Stomach (tissue), 4 donors: ENCODE measurements at regions not wholly inside any gene's neighbourhood (a gene's known extent, or its start where the extent isn't known, plus 50 kb on each side); places are given as distances from the start of the nearest gene placed in this dataset.

Source experiments
- EP300 ChIP-seq: sonication (generic); formaldehyde crosslinking; IDR thresholded peaks from one replicate; pipeline ENCODE4 v1.6.1; 2017; ENCODE audit warnings: antibody characterized with exemption
- POLR2A ChIP-seq, 4 donors: fragments of 450-650 bp; IDR thresholded peaks; one replicate each; pipeline ENCODE4 v1.6.1; 2016; ENCODE audit warnings: antibody characterized with exemption in 4 of 4, control low read depth in 2 of 4, mild to moderate bottlenecking in 1 of 4, moderate library complexity in 1 of 4
- POLR2AphosphoS5 ChIP-seq, 3 donors: sonication (generic); formaldehyde crosslinking; IDR thresholded peaks; one replicate each; pipeline ENCODE4 v1.6.1; 2016; ENCODE audit warnings: antibody characterized with exemption in 3 of 3
- TF ChIP-seq, protein P1 (sequence below), 7 experiments: fragments of 450-650 bp in 4 of 7; fragments of 200-600 bp in 3 of 7; sonication (generic) in 3 of 7; IDR thresholded peaks; one replicate each; pipeline ENCODE4 v1.5.1; 2016 to 2019; ENCODE audit warnings: antibody characterized with exemption in 7 of 7, control low read depth in 2 of 7, mild to moderate bottlenecking in 1 of 7

GRCh38 chr20:21608777-21609176 lies 94.9 kb upstream of the NKX2-2 start:
- TF ChIP-seq POLR2A (IDR thresholded peaks at IDR 0.05) (no peak), POLR2AphosphoS5 (IDR thresholded peaks at IDR 0.05) (no peak), EP300 (no peak)
- TF ChIP-seq, protein P1, sequence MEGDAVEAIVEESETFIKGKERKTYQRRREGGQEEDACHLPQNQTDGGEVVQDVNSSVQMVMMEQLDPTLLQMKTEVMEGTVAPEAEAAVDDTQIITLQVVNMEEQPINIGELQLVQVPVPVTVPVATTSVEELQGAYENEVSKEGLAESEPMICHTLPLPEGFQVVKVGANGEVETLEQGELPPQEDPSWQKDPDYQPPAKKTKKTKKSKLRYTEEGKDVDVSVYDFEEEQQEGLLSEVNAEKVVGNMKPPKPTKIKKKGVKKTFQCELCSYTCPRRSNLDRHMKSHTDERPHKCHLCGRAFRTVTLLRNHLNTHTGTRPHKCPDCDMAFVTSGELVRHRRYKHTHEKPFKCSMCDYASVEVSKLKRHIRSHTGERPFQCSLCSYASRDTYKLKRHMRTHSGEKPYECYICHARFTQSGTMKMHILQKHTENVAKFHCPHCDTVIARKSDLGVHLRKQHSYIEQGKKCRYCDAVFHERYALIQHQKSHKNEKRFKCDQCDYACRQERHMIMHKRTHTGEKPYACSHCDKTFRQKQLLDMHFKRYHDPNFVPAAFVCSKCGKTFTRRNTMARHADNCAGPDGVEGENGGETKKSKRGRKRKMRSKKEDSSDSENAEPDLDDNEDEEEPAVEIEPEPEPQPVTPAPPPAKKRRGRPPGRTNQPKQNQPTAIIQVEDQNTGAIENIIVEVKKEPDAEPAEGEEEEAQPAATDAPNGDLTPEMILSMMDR (IDR thresholded peaks at IDR 0.05): no peak
